HG03469 (cell line): ENCODE measurements at regions not wholly inside any gene's neighbourhood (a gene's known extent, or its start where the extent isn't known, plus 50 kb on each side); places are given as distances from the start of the nearest gene placed in this dataset.

Source experiments
- ATAC-seq: cut with Tn5 transposase; IDR thresholded peaks from one replicate; pipeline ENCODE4 v1.9.1; 2021; ENCODE audit warnings: mild to moderate bottlenecking, moderate library complexity, moderate number of reproducible peaks; ENCODE audit not compliant: unreplicated experiment

DNA sequence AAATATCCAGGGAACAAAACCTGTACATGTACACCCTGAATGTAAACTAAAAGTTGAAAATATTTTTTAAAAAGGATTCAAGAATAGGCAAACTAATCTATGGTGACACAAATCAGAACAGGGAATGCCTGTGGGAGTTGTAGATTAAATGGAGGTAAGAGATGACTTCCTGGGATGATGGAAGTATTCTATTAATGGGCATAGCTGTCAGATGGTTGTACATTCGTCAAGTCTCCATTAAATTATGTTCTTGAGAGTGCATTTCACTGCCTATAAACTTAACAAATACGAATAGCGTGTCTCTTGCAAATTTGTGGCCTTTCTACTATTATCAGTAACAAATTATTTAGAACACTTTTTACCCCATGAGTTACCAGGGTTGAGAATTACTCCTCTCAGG is 207.0 kb downstream of the HNMT start:
- ATAC-seq: no peak

DNA sequence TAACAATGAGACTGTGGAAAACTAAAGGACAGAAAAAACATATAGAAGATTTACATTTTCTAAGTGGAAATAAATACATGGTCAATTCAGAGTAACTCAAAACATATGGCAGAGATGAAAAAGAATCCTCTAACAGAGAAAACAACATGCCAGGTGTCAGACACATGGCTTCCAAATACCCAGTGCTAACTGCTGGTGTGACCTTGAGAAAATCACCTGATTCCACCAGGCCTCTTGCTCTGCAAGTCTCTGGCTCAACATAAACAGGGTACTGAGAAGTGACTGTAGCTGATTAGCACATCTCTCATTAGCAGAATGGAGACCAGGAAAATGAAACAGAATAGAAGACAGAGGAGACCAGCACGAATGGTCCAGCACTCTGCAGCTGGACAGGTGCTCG is 210.8 kb downstream of the HNMT start:
- no peak for ATAC-seq

DNA sequence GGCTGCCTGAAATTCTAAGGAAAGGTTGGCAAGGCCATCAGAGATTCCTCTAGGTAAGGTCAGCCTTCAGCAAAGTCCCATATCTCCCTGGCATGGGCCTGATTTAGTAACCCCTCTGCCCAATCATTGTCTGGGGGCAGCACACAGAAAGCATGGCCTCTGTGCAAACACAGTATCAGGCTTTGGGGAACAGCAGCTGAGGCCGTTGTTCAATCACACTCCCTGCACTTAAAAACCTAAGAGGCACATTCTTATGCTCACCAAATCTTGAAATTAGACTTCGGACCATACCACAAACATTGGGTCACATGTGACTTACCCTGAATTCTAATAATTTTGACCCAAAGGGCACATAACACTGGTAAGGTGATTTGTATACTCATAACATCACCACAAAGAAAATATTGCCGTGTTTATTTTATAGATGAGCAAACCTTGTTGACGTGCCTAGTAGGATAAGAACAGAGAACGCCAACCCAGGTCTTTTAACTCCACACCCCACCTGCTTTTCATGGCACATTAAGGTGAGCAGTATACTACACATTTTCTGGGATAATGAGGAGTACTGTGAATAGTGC is 212.7 kb downstream of the HNMT start:
- ATAC-seq: no peak

DNA sequence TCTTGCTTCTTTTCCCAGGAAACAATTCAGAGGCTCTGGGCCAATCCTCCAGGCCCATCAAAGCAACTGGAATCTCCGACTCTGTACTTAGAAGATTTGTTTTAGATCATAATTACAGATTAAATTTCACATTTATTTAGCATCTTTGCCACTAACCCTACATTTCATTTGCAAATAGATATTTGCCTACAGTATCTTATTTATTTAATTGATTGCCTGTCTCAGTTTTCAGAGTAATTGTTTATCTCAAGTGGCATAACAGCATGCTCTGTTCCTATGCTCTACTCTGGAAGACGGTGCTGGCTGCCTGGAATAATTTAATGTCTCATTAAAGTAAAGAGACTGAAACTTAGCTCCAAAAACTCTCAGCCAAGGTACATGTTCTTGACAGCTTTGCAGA is 213.4 kb downstream of the HNMT start:
- ATAC-seq: no peak

DNA sequence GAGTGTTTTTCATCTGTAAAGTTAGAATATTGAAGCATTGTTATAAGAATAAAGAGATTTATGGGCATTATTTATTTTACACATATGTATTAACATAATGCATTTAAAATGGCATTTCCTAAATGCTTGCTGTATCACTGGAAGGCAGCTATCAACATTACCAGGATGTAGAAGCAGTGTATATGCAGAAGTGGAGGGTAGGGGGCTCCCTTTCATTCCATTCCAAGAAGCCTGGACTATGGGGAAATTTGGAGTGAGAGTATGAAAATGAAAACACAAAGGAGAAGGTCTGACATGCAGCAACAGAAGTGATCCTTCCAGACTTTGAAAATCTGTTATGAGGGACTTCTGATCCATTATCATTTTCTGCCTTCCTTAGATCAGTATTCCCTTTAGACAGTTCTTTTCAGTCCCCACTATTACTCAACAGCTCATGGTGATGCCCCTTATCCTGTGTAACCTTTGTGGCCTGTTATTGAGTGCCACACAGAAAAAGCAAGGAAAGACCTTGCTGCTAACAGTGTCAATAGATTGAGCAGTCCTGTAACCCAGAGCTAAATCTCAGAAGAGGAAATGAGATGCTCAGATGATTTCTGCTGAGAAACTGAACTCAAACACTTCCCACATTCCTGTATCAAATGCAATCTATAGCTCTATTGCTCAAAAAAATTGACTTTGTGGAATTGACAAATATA is 216.6 kb downstream of the HNMT start:
- ATAC-seq: no peak

DNA sequence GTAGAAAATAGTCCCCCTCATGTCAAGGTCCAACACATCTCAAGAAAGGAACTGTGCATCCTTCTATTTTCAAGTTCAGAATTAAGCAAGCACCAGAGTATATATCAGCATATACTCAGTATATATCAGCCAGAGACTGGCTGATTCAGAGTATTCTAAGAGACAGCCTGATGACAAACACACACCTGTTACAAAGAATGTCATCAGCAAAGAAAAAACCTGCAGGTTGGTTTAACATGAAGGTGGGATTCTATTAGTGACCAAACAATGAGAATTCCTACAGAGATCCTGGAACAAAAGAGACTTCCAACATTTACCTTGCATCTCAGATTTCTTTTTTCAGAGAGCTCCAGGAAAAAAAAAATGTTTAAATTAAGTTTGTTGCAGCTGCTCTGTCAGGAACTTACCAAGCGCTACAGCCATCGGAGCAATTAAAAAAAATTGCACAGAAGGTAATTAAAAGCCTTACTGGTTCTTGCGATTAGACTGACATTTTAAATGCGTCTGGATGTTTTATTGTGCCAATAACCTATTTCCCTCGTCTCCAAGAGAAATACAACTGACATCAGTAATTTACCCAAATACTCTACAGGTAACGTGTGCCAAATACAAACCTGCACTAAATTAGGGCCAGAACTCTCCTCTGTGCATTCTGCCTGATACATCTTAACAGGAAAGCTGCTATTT is 218.1 kb downstream of the HNMT start:
- ATAC-seq: no peak

DNA sequence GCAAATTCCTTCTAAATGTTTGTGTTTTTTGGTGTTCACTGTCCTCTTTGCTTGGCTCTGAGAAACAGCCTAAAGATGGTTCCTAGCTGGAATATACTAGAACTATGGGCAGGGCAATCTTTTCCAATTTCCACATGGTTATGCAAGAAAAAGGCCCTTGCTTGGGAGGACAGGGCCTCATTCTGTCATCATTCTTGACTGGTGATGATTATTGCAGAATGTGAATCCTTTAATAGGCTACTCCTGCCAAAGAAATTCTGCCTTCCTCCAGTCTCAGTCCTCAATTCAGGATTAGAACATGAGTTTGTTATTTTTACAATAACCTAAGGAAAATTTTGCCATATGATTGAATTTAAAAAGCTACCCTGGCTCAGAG is 218.7 kb downstream of the HNMT start:
- ATAC-seq: no peak

DNA sequence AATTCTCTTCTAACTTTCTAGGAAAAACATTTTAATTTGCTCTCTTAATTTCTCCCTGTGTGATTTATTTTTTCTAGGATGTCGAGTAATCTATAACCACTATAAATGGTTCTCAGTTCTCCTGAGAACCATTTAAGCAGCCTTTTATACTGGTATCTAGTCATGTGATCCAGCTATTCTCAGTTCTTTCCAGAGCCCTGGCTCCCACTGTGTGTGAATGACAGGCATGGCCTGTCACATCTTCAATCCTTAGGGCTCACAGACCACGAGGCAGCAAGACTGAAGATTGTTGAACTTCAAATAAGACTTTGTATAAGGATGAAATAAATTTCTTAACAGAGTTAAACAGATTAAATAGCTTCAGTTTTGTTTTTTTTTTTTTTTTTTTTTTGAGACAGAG is 219.4 kb downstream of the HNMT start:
- ATAC-seq: no peak

DNA sequence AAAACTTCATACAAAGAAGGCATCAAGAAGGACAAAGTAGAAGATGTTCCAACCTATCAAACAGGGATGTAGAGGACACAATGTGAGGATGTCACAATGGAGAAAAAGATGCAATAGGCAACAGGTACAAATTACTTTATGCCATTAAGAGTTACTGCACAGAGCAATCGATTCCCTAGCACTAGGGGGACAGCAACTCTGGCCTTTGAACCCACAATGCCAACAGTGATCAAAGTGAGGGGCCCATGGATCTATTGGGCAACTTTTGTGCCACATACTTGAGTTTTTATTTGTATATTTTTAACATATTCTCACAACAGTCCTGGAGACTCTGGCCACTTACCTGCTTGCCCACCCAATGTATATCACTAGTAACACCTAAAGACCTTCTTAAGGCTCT is 220.2 kb downstream of the HNMT start:
- no peak for ATAC-seq

DNA sequence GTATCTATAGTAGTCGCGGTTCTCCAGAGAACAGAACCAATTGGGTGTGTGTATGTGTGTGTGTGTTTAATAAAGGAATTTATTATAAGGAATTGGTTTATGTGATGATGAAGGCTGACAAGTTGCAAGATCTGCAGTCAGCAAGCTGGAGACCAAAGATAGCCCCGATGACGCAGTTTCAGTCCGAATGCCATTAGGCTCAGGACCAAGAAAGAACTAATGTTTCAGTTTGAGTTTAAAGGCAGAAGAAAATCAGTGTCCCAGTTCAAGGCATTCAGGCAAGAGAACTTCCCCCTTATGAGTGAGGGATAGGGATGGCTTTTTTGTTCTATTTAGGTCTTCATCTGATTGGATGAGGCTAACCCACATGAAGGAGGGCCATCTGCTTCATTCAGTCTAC is 221.6 kb downstream of the HNMT start:
- no peak for ATAC-seq

DNA sequence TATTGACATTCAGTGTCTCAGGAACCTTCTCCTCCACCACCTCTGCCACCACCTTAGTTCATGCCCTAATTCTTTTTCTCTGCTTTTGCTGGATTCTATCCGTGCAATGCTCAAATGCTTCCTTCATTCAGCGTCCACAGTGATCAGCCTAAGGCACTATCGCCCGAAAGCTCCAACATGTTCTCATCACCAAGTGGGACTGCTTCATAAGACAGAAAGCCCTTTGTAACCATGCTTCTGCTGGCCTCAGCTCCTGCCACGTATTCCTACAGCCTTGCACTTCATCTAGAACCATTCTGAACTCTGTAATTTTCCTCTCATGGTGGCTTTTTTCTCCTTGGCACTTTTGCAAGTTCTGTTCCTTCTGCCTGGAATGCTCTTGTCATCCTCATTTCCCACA is 222.9 kb downstream of the HNMT start:
- no peak for ATAC-seq

DNA sequence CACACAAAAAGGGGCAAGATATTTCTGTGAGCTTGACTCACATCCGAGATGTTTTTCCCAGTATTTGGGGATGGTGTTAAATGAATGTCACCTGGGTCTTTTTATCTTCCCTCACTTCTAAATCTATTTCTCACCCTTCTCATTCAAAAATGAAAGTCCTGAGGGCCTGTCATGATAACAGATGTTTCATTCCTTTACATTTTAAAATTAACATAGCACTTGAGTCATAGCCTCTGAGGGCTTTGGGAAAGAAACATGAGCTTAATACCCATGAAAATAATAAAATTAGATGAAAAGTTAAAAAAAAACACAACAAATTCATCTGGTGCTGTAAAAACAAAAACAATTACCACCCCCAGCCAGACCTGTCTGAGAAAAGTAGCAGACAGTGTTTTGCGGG is 226.7 kb downstream of the HNMT start:
- ATAC-seq: no peak

DNA sequence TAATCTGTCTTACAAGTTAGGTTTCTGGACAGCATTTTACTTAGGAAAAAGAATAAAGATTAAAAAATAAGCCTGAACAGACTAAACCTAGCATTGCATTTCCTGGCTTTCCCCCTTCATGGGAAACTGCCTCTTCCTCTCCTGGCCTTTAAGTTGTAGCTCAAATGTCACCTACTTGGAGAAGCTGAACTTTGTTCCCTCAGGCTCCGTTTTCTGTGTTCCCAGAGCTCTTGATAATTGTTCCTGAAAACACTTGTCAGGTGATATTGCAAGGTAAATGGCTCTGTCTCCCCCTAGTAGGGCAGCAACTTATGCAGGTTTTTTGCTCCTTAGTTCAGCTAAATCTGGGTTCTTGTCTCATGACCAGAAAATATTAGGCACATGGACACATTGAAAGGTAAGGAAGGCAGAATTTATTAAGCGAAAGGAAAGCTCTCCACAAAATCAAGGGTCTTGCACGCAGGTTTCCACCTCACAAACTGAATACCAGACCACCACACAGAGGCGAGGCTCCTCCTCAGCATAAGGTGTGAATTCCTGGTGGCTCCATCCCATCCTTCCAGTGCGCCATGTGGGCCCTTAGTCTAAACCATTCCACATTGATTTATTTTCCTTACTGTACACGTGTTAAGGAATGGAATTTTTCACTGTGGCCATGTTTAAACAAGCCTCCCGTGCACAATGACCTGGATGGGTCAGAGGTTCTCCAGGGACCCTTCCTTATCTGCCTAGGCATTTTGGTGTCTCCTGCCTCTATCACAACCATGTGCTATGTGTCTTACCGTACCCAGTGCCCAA is 229.3 kb downstream of the HNMT start:
- no peak for ATAC-seq

DNA sequence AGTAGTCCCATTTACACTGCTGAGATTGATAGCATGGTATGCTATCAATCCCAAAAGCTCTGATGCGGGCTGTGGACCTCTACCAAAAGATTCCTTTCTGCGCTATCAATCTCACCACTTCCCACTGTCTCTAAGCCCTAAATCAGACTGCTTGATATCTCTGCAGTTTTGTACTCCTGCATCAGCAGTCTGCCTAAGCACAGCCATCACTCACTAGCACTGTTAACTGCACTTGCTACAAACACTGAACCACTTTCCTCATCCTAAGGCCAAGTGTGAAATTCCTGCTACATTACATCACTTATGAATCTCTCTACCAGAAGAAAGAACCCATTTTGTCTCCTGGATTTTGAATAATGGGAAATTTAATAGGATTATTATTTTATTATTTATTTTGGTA is 237.0 kb downstream of the HNMT start:
- ATAC-seq: no peak

DNA sequence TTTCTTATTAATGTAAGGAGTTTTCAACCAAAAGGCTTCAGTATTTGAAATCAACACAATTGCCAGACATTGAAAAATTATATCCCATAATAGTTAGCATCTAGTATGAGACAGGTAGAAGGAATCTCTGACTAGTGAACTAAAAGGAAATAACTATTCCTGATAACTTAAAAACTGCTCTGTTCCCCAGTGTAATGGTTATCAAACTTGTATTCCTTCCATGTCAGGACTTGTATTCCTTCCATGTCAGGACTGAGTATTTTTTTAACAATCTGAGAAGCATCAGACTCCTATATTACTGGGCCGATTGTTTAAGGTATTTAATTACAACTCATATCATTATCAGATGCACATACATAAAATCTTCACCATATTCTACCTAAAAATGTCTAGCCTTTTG is 238.5 kb downstream of the HNMT start:
- no peak for ATAC-seq

DNA sequence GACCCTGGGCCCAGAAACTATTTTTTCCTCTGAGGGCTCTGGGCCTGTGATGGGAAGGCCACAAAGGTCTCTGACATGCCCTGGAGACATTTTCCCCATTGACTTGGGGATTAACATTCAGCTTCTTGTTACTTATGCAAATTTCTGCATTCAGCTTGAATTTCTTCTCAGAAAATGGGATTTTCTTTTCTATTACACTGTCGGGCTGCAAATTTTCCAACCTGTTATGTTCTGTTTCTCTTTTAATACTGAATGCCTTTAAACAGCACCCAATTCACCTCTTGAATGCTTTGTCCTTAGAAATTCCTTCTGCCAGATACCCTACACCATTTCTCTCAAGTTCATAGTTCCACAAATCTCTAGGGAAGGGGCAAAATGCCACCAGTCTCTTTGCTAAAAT is 241.0 kb downstream of the HNMT start:
- ATAC-seq: no peak

DNA sequence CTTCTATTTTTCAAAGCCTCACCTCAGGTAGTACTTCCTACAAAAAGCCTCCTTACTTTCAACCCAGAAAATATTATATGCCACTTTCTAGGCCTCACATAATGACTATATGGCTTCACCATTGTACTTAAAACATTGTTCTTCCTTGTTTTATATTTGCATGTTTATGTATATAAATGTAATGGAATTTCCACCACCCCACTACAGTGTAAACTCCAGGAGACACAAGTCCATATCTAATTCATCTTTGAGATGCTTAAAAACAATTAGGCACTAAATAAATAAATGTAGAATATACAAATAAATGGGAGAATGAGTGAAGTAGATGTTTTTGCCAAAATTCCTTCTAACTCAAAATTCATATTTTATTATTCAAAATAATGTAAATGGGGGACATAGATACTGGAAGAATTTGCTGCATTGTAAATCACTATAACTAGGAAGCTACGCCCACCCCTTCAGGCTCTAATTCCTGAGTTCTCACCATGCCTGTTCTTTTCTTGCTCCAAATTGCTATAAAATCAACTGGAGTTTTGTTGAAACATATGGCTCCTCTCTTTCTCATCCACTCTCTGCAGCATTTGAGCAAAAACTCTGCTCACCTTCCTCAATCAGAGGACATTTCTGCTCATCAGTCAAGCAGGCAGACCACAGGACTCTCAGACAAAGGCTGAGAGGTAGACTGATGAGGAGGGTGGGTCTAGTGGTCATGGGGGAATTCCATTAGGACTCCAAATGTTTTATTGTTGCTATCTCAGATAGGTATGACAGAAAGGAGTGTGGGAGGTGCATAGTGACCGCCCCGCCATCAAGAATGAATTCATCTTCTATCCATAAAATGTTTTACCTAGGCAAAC is 243.0 kb downstream of the HNMT start:
- no peak for ATAC-seq

DNA sequence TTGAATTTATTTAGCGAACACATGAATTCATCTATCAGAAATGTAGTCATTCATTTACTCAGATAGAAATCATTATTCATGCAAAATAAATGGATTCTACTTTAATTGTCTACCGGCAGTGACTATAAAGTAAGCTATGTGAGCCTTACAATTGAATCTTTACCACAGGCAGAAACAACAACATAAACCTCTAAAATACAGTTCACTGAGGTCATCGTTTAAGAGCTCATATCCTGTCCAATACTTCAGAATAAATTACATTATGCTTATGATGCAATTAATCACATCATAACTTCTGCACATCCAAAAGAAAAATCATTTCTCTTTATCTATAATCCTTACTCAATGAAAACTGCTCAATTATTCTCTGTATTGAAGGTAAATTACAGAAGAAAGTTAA is 244.7 kb downstream of the HNMT start:
- ATAC-seq: no peak

DNA sequence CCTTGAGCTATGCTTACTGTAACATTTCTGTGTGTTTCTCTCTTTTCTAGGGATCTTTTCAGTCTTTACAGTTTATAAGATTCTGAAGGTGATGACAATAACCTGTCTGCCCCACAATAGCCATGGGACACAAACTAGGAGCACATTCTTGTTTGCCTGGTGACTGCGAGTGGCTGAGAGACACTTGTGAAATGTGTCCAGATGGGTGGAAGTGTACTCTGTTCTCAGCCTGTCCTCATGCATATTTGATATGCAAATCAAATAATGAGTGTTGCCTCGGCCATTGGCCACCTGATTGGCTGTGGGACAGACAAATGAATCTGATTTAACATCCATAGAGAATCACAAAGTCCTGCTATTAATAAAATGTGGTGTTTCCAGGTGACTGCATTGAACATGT is 246.2 kb downstream of the HNMT start:
- no peak for ATAC-seq

DNA sequence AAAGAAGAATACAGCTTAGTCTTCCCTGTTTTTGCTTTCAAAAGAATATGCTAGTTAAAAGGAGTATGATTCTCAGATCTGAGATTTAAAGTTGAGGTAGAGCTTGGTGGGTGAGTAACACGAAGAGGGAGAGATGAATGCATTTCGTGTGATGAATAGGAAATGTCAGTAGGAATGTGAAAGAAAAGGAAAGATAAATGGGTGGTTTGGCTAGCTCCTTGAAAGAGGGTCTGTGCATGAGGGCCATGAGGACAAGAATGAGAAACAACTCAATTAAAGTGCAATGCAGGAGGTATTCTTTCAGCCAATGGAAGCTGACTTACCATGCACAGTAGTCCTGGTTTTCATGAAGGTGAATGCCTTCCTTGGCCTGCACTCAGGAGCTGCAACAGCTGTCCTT is 248.2 kb downstream of the HNMT start:
- no peak for ATAC-seq

DNA sequence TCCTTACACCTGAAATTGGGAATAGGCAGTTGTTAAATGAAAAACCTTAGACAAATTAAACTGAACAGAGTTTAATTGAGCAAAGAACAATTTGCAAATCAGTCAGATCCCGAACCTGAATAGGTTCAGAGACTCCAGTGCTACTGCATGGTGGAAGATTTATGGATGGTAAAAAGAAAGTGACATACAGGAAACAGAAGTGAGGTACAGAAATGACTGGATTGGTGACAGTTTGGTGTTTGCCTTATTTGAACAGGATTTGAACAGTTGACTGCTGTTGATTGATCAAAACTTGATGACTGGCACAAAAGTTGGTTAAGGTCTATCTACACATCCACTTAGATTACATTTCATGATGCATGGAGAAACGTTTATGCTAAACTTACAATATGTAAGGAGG is 248.8 kb downstream of the HNMT start:
- peak; percentile 59 for ATAC-seq
